Stimulated activated CD4-positive, alpha-beta T cell treated with anti-CD3 and anti-CD28 coated beads, TNF-alpha, amount 100 ng/mL, for 1 hour (primary cell): ENCODE measurements at regions not wholly inside any gene's neighbourhood (a gene's known extent, or its start where the extent isn't known, plus 50 kb on each side); places are given as distances from the start of the nearest gene placed in this dataset.

Source experiments
- DNase-seq, 3 donors: peaks; one replicate each; pipeline ENCODE4 v3.0.0-alpha.2; 2020; ENCODE audit warnings: low read depth in 3 of 3, low spot score in 1 of 3

DNA sequence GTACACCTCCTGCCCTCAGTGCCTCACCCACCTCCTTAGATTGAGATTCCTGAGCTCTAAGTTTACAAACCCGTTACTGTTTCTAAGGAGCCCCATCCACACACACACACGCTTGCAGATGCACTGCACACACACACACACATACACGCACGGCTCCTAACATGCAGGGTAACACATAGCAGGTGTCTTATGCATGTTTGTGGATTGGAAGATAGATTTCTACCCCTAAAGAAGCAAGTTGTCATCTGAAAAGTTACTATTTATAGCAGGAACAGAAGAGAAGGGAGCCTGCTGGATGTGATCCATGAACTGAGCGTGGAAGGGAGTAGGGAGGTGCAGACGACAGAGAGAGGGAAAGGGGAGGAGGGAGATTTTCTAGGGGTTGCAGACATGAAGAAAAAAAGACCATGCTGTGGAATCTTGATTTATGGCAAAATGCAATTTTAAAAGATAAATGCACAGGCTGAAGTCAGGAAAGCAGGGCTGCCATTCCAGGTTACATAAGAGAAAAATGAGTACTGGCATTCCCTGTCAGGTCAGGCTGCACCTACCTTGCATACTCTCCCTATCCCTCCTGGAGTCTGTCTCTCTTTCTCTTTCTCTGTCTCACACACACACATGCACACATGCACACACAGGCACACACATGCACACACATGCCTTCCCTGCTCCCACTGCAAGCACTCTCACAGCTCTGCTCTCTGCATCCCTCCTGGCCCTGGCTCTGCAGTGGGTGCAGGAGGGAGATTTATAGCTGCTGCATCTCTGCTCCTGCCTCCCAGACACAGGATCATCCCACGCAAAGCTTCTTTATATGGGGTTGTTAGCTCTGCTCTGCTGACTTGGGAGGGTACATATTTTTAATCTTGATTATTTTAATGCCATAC lies 192.6 kb upstream of the MYT1L start:
- DNase-seq: no peak

DNA sequence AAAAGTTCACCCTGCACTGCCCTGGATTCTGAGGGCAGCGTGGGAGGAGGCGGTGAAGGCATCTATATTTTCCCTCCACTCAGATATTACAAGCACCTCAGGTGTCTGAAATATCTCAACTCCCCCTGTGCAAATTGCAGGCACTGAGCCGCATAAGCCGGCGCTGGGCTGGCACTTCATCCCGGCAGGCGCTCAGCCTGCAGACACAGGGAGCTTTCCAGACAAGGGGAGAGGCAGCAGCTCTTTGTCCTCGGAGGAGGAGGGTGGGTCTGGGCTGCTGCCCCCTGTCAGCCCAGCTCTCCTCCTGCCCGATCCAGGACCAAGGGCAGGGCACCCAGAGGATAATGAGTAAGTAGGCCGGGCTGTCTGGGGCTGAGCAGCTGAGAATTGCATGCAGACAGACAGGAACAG lies 189.3 kb upstream of the MYT1L start:
- no peak for DNase-seq

DNA sequence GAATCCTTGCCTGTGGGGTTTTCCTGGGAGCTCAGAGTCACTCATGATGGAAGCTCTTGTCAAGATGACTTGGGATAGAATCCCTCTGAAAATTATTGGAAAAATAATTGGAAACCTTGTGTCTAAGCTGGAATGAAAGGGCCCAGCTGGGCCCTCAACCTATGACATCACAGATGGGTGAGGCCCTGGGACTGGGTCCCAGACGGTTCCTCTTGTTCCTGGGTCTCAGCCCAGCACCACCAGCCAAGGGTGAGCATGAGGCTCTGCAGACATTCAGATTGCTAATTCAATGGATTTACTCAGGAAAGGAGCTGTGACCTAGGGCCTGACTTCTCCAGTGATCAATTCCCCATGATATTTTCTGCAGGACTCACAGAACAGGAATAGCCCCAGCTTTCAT lies 188.3 kb upstream of the MYT1L start:
- no peak for DNase-seq

GRCh38 chr2:2517399-2517798 lies 186.3 kb upstream of the MYT1L start:
- DNase-seq: no peak

- no peak for DNase-seq
Observed at GRCh38 chr2:2516386-2516785, 185.3 kb upstream of the MYT1L start.

DNA sequence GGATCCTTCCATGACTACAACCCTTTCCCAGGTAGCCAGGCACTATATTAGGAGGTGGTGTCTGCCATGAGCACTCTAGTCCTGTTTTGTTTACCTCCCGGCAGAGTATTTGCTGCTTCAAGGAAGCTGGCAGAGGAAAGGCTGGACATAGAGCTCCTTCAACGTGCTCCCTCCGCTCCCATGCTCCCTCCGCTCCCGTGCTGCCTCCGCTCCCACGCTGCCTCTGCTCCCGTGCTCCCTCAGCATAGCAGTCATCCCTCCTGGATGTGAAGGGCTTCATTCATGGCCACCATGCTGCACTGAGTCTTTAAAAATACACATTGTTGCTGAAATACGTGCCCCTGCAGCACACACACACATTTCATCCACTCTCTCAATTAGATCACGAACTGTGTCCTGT lies 181.9 kb upstream of the MYT1L start:
- no peak for DNase-seq

DNA sequence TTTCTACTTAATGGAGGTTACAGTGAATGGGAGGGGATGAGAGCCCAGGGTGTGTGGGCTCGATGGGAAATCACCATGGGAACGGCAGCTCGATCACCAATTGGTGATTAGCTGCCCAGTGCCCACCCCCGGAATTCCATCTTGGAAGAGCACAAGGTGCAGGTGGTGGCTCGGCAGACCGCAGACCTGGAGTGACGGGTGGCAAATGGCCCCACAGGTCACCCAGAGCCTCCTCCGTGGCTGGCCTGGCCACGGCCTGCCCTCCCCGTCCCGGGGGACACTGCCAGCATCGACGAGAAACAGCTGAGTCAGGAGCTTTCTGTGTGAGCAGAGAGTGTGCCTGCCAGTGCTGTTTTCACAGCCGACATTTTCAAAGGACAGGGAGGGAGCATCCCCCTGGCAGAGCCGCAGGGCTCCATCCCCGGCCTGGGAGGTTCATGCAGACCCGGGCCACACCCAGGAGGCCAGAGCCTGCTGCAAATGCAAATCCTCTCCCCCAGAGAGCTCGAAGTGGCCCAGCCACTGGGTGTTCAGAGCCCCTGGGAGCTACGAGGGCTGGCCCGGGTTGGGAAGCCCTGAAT lies 176.4 kb upstream of the MYT1L start:
- DNase-seq: no peak

GRCh38 chr2:2506536-2506935 lies 175.5 kb upstream of the MYT1L start:
- DNase-seq: no peak

GRCh38 chr2:2505604-2506003 lies 174.5 kb upstream of the MYT1L start:
- DNase-seq: no peak

DNA sequence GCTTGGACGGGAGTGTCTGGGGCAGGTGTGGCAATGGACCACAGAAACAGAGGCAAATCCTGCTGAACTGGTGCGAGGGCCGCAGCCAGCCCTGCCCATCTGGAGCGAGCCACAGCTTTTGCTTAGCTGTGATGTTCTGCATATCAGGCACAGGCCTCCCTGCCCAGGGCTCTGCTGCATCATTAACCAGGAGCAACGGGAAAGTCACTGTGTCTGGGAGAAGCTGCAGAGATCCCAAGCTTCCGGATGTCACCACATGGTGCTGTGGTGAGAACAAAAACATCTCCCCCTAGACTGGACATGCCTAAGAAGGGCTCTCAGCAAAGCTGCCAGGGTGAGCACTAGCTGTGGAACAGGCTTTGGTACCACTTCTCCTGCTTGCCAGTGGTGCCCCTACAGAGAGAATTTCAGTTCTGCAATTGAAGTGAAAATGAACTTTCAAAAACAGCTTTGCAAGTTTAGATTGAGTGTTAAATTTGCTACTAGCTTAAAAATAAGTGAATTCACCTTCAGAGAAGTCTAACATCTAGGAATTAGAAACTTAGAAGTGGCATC lies 172.9 kb upstream of the MYT1L start:
- DNase-seq: no peak

- no peak for DNase-seq
Observed at GRCh38 chr2:2502201-2502549, 171.1 kb upstream of the MYT1L start.

DNA sequence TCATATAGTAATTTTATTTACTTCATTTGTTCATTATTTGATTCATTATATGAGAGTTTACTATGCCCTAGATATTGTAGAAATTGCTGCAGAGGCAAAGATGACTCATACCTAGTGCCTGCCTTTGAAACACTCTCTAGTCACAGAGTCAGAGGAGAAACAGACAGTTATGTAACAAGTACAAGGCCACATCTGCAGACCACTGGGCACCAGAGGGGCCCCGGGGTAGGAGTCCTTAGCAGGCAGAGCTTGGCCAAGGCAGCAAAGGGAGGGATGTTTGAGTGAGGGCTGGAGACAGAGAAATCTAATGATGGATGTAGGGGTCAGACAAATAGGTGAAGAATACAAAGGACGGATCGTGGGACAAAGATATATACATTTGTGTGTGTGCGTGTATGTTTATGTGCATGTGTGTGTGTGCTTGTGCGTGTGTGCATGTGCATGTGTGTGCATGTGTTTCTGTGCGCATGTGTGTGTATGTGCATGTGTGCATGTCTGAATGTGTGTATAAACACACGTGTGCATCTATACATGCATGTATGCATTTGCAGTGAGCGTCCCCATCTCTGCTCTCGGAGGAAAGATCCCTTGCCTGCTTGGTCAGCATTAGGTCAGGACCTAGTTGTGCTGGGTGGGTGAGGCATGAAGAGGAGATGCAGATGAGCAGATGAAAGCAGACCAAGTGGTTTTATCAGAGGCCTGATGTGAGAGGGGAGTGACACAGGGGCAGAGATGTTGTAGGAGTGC lies 170.6 kb upstream of the MYT1L start:
- DNase-seq: no peak

- no peak for DNase-seq
Observed at GRCh38 chr2:2495606-2496005, 164.5 kb upstream of the MYT1L start.

DNA sequence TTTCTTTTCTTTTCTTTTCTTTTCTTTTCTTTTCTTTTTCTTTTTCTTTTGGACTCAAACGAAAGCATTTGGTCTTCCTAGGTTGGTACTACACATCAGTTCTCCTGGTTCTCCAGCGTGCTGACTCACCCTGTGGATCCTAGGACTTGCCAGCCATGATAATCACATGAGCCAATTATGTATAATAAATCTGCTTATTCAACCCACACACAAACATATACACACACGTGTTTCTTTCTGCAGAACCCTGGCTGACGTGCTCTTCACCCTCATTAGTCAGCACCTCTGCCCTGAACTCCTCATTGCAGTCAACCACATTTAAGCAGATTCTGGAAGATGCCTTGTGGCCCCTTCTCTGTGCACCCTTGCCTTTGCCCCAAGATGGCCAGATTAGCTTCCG lies 162.4 kb upstream of the MYT1L start:
- no peak for DNase-seq

DNA sequence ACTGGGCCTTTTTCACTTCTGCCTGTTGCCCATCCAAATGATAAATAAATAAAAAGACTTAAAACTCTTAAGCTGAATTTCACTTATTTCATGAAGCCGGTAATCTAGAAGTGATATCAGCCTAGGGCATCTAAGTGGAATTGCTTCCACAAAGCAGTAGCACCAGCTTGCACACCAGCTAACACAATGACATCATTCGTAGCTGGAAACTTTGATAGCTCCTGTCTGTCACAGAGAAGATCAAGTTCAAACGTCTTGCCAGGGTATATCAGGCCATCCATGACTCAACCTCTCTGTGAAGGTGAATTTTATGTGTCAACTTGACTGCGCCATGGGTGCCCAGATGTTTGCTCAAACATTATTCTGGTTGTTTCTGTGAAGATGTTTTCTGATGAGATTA lies 161.7 kb upstream of the MYT1L start:
- DNase-seq: no peak

GRCh38 chr2:2491964-2492363 lies 160.9 kb upstream of the MYT1L start:
- DNase-seq: no peak

GRCh38 chr2:2484301-2484700 lies 153.2 kb upstream of the MYT1L start:
- DNase-seq: no peak

- DNase-seq: no peak
Observed at GRCh38 chr2:2482851-2483250, 151.8 kb upstream of the MYT1L start.

- no peak for DNase-seq
Observed at GRCh38 chr2:2472881-2473280, 141.8 kb upstream of the MYT1L start.

DNA sequence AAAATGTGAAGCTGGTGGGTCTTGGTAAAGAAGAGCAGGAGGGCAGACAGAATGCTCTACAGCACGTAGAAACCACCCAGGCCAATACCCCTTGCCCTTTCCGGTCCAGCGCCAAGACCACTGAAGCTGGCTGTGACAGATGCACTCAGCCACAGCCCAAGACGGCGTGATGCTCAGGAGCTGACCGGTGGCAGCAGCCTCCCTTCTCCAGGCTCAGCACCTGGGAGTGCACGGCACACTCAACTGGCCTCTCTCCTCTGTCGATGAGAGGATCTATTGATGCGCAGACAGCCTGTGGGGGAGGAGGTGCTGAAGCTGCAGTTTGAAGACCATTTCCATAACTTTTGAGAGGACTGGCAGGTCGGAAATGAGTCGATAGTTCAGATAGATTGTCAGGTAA lies 141.0 kb upstream of the MYT1L start:
- DNase-seq: no peak

DNA sequence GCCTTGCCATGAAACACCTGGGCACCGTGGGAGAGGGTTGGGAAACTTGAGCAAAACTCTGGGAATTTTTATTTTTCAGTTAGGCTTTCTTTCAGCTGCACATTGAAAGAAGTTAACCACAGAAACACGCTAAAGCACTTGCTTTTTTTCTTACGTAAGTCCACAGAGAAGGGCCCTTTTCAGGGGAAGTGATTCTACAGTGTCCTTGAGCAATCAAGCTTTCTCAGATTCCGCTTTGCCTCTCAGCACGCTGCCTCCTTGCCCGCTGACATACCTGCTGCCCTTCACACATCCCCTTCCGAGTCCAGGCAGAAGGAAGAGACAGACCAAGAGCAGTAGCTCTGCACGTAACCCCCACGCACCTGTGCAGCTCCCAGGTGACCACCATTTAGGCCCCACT lies 135.5 kb upstream of the MYT1L start:
- no peak for DNase-seq

DNA sequence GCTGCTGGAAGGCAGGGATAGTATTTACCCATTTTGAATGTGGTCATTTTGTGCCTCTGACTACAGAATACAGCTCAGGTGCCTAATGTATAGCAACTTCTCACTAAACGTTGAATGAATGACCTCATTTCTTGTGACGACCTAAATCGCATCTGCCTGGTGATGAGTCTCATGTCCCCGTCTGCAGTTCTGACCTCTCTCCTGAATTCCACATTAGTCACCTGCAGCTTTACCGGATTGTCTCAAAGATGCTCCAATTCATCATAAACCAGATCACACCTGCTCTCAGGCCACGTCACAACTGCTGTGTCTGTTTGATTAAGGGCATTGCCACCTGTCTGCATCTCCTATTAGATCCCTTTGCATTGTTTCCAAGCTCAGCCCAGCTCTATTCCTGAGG lies 133.6 kb upstream of the MYT1L start:
- DNase-seq: no peak
